Loucy (cell line): ENCODE measurements at regions not wholly inside any gene's neighbourhood (a gene's known extent, or its start where the extent isn't known, plus 50 kb on each side); places are given as distances from the start of the nearest gene placed in this dataset.

Source experiments
- EZH2phosphoT487 ChIP-seq: fragments of 200-600 bp; IDR thresholded peaks from 2 replicates; pipeline ENCODE4 v1.6.1; 2018; ENCODE audit warnings: antibody characterized with exemption, mild to moderate bottlenecking, moderate library complexity, borderline replicate concordance
- TF ChIP-seq, protein P1 (sequence below): fragments of 200-600 bp; sonication (generic); conservative IDR thresholded peaks from 2 replicates; pipeline ENCODE4 v1.5.1; 2014; ENCODE audit warnings: mild to moderate bottlenecking, antibody characterized with exemption, low read length

DNA sequence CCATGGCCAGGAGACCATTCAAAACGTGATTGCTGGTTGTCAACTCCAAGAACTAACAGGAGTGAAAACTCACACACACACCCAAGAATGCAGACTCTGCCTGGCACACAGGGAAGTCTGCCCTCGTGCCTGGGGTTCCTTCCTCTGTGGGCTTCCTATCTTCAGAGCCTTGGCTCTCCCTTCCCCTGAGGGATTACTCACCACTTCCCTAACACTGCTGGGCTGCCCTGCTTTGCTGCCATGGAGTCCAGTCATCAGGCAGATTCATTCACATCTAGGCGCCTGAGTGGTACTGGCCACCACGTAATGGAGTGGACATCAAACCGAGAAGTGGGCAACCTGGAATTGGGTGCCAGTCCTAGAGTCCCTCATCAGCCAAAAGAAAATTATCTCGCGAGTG is 76.4 kb upstream of the PRSS3 start:
- TF ChIP-seq, protein P1, sequence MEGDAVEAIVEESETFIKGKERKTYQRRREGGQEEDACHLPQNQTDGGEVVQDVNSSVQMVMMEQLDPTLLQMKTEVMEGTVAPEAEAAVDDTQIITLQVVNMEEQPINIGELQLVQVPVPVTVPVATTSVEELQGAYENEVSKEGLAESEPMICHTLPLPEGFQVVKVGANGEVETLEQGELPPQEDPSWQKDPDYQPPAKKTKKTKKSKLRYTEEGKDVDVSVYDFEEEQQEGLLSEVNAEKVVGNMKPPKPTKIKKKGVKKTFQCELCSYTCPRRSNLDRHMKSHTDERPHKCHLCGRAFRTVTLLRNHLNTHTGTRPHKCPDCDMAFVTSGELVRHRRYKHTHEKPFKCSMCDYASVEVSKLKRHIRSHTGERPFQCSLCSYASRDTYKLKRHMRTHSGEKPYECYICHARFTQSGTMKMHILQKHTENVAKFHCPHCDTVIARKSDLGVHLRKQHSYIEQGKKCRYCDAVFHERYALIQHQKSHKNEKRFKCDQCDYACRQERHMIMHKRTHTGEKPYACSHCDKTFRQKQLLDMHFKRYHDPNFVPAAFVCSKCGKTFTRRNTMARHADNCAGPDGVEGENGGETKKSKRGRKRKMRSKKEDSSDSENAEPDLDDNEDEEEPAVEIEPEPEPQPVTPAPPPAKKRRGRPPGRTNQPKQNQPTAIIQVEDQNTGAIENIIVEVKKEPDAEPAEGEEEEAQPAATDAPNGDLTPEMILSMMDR: no peak
- TF ChIP-seq EZH2phosphoT487: no peak
